Stomach (tissue), 8 donors: ENCODE measurements at regions not wholly inside any gene's neighbourhood (a gene's known extent, or its start where the extent isn't known, plus 50 kb on each side); places are given as distances from the start of the nearest gene placed in this dataset.

Experiments used
- DNase-seq, 2 donors: peaks; one replicate each; pipeline versions ENCODE4 v3.0.0 to v3.0.0-alpha.2; 2013 to 2019
- H3K27ac ChIP-seq, 5 donors: fragments of 200-600 bp in 4 of 5; sonication (generic) in 4 of 5; one replicate each; pipeline ENCODE4 v1.5.1; 2013 to 2019; ENCODE audit warnings: mild to moderate bottlenecking in 1 of 5, moderate library complexity in 1 of 5
- H3K27me3 ChIP-seq, 3 donors: fragments of 200-600 bp; sonication (generic); one replicate each; pipeline ENCODE4 v1.5.1; 2017 to 2019; ENCODE audit warnings: mixed run types in 1 of 3
- H3K36me3 ChIP-seq, 4 donors: fragments of 200-600 bp; sonication (generic); 1 replicate in 3 of 4; 2 replicates in 1 of 4; pipeline ENCODE4 v1.5.1; 2016 to 2019
- H3K4me1 ChIP-seq, 4 donors: fragments of 200-600 bp; sonication (generic); one replicate each; pipeline ENCODE4 v1.5.1; 2016 to 2019
- H3K4me3 ChIP-seq, 4 donors: fragments of 200-600 bp; sonication (generic) in 3 of 4; one replicate each; pipeline ENCODE4 v1.5.1; 2016 to 2019; ENCODE audit warnings: mild to moderate bottlenecking in 1 of 4
- H3K9me3 ChIP-seq, 4 donors: fragments of 200-600 bp; sonication (generic); one replicate each; pipeline ENCODE4 v1.5.1; 2016 to 2019
- EP300 ChIP-seq: sonication (generic); formaldehyde crosslinking; IDR thresholded peaks from one replicate; pipeline ENCODE4 v1.6.1; 2017; ENCODE audit warnings: antibody characterized with exemption
- POLR2A ChIP-seq, 4 donors: fragments of 450-650 bp; IDR thresholded peaks; one replicate each; pipeline ENCODE4 v1.6.1; 2016; ENCODE audit warnings: antibody characterized with exemption in 4 of 4, control low read depth in 2 of 4, mild to moderate bottlenecking in 1 of 4, moderate library complexity in 1 of 4
- POLR2AphosphoS5 ChIP-seq, 3 donors: sonication (generic); formaldehyde crosslinking; IDR thresholded peaks; one replicate each; pipeline ENCODE4 v1.6.1; 2016; ENCODE audit warnings: antibody characterized with exemption in 3 of 3
- WGBS, 5 donors: extraction: QIAGEN DNeasy Blood & Tissue Kit in 3 of 5; methylation state at CpG; one replicate each; pipeline versions ENCODE4 v1.1.5 to v1.1.7; 2013 to 2018; 5-methylcytosine and 5-hydroxymethylcytosine counted together
- intact Hi-C: fragments of 100-400 bp; cut with DNase I; formaldehyde crosslinking; loops from one replicate; pipeline ENCODE4 v1.15.1; 2023; ENCODE audit warnings: low total_unique reads
- TF ChIP-seq, protein P1 (sequence below), 7 experiments: fragments of 450-650 bp in 4 of 7; fragments of 200-600 bp in 3 of 7; sonication (generic) in 3 of 7; IDR thresholded peaks; one replicate each; pipeline ENCODE4 v1.5.1; 2016 to 2019; ENCODE audit warnings: antibody characterized with exemption in 7 of 7, control low read depth in 2 of 7, mild to moderate bottlenecking in 1 of 7
- donor health status: healthy with polysubstance abuse.
- donor health status: Bipolar disorder and iron deficiency.
- donor health status: healthy.

DNA sequence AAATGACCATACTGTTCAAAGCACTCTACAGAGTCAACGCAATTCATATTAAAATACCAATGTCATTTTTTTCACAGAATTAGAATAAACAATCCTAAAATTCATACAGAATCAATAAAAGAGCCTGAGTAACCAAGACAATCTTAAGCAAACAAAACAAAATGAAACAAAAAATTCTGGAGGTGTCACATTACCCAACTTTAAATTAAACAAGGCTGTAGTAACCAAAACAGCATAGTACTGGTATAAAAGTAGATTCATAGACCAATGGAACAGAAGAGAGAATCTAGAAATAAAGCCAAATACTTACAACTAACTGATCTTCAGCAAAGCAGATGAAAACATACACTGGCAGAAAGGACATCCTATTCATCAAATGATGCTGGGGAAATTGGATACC, 346.9 kb upstream of the JAG1 start:
- TF ChIP-seq, protein P1, sequence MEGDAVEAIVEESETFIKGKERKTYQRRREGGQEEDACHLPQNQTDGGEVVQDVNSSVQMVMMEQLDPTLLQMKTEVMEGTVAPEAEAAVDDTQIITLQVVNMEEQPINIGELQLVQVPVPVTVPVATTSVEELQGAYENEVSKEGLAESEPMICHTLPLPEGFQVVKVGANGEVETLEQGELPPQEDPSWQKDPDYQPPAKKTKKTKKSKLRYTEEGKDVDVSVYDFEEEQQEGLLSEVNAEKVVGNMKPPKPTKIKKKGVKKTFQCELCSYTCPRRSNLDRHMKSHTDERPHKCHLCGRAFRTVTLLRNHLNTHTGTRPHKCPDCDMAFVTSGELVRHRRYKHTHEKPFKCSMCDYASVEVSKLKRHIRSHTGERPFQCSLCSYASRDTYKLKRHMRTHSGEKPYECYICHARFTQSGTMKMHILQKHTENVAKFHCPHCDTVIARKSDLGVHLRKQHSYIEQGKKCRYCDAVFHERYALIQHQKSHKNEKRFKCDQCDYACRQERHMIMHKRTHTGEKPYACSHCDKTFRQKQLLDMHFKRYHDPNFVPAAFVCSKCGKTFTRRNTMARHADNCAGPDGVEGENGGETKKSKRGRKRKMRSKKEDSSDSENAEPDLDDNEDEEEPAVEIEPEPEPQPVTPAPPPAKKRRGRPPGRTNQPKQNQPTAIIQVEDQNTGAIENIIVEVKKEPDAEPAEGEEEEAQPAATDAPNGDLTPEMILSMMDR (IDR thresholded peaks at IDR 0.05) = no peak
- no peak for TF ChIP-seq POLR2AphosphoS5 (IDR thresholded peaks at IDR 0.05)
- no peak for TF ChIP-seq POLR2A (IDR thresholded peaks at IDR 0.05)
- no peak for TF ChIP-seq EP300
- intact Hi-C loops = no loop called here
- Histone ChIP-seq H3K36me3 (no peaks in the 10 kb centered on the region), H3K4me1 (no peaks in the 10 kb centered on the region), H3K9me3 (no peaks in the 10 kb centered on the region), H3K27me3 (no peaks in the 10 kb centered on the region), H3K27ac (no peak overlapping the region), H3K4me3 (no peak overlapping the region)
- WGBS, 5 donors = 70 to 90% (median 80%) methylated on average over 1 of the region's 1 CpG
- no peak for DNase-seq

DNA sequence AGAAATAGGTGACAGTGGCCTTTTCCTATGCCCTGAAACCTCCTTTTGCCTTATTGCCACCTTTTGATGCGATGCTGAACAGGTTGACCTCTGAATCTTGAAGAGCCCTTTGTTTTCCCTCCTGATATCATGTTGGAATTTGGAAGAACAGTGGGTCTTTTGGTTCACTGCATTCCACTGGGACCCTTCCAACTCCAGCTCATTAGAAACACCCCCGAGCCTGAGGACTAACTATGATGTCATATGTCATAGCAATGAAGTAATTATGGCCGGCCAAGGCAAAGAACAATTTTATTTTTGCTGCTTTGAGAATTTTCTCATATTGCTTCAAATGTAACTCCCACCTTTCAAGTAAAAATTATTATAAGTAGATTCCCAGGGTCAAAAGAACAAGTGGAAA, 353.4 kb upstream of the JAG1 start:
- Histone ChIP-seq H3K4me1 (no peaks in the 10 kb centered on the region), H3K36me3 (no peaks in the 10 kb centered on the region), H3K27ac (no peak overlapping the region), H3K27me3 (no peaks in the 10 kb centered on the region), H3K4me3 (no peak overlapping the region), H3K9me3 (peaks cover 0 to 5% (median 2%) of the 10 kb centered on the region in 4 donors)
- 82 to 89% (median 82%) methylated on average over 3 of the region's 3 CpGs for WGBS, 5 donors
- DNase-seq = peak in 1 of 2 donors; percentile 23
- no peak for TF ChIP-seq POLR2AphosphoS5 (IDR thresholded peaks at IDR 0.05)
- TF ChIP-seq, protein P1 (IDR thresholded peaks at IDR 0.05) = no peak
- TF ChIP-seq EP300 = no peak
- no peak for TF ChIP-seq POLR2A (IDR thresholded peaks at IDR 0.05)
- intact Hi-C loops = no loop called here

DNA sequence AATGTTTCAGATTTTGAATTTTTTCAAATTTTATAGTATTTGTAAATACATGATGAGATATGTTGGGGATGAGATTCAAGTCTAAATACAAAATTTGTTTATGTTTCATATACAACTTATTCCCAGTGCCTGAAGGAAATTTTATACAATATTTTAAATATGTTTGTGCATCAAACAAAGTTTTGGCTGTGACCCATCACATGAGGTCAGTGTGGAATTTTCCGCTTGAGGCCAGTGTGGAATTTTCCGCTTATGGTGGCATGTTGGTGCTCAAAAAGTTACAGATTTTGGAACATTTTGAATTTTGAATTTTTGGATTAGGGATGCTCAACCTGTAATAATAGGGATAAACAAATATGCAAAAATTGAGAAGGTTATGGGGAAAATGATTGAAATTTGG, 356.6 kb upstream of the JAG1 start:
- Histone ChIP-seq H3K36me3 (no peaks in the 10 kb centered on the region), H3K4me1 (no peaks in the 10 kb centered on the region), H3K27ac (no peak overlapping the region), H3K9me3 (peaks cover 0 to 5% (median 2%) of the 10 kb centered on the region in 4 donors), H3K4me3 (no peak overlapping the region), H3K27me3 (no peaks in the 10 kb centered on the region)
- WGBS, 5 donors = 93 to 100% (median 97%) methylated on average over 2 of the region's 2 CpGs
- no peak for DNase-seq
- TF ChIP-seq, protein P1 (IDR thresholded peaks at IDR 0.05) = no peak
- intact Hi-C loops = no loop called here

DNA sequence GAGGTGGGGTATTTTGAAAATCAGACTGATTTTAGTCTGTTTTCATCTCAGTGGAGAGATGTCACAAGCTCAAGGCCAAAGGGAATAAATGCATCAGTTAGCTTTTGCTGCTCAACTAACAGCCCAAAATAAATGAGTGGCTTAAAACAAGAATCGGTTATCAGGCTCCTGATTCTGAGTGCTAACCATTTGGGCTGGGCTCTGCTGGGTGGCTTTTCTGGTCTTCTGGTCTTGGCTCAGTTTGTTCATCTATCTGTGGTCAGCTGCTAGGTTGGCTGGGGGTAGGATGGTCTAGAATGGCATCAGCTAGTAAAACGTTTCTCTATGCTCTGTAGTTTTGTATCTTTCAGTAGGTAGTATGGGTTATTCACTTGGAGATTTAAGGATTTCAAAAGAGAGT, 357.5 kb upstream of the JAG1 start:
- intact Hi-C loops = no loop called here
- no peaks in the 10 kb centered on the region for H3K4me1 ChIP-seq
- TF ChIP-seq, protein P1 (IDR thresholded peaks at IDR 0.05) = no peak
- TF ChIP-seq EP300 (no peak), POLR2A (IDR thresholded peaks at IDR 0.05) (no peak), POLR2AphosphoS5 (IDR thresholded peaks at IDR 0.05) (no peak)
- H3K27me3 ChIP-seq = no peaks in the 10 kb centered on the region
- no peak for DNase-seq
- WGBS, 5 donors = 82 to 91% (median 88%) methylated on average over 2 of the region's 2 CpGs
- H3K9me3 ChIP-seq = peaks cover 0 to 5% (median 2%) of the 10 kb centered on the region in 4 donors
- H3K36me3 ChIP-seq = no peaks in the 10 kb centered on the region
- H3K4me3 ChIP-seq = no peak overlapping the region
- H3K27ac ChIP-seq = no peak overlapping the region
